Common myeloid progenitor, CD34-positive (primary cell): ENCODE measurements at regions not wholly inside any gene's neighbourhood (a gene's known extent, or its start where the extent isn't known, plus 50 kb on each side); places are given as distances from the start of the nearest gene placed in this dataset.

ENCODE experiments used
- CTCF ChIA-PET: fragments of 350-600 bp; sonication (Branson Sonifier 250); formaldehyde crosslinking; loops from one replicate; lab custom pipeline; 2021; ENCODE audit warnings: antibody characterized with exemption; lab: Charles Lee
- POLR2A ChIA-PET: fragments of 350-600 bp; sonication (Branson Sonifier 250); formaldehyde crosslinking; loops from one replicate; lab custom pipeline; 2021; ENCODE audit warnings: antibody characterized with exemption; lab: Charles Lee
- DNase-seq, 3 donors: peaks; one replicate each; pipeline versions ENCODE4 v3.0.0 to v3.0.0-alpha.2; 2013
- H3K27ac ChIP-seq, 2 experiments: 1 replicate in 1 of 2; 2 replicates in 1 of 2; pipeline ENCODE4 v1.7.0; 2013; ENCODE audit warnings: inconsistent platforms in 2 of 2, low read length in 2 of 2, mild to moderate bottlenecking in 2 of 2, low read depth in 1 of 2, moderate library complexity in 1 of 2; ENCODE audit not compliant: severe bottlenecking in 2 of 2, insufficient read depth in 1 of 2, poor library complexity in 1 of 2
- H3K27me3 ChIP-seq, 5 experiments: replicated peaks in 2 of 5; 1 replicate in 3 of 5; 2 replicates in 2 of 5; pipeline versions ENCODE4 v1.6.1 to v1.7.0; 2013; ENCODE audit warnings: low read length in 4 of 5, mild to moderate bottlenecking in 2 of 5, moderate library complexity in 2 of 5, inconsistent platforms in 1 of 5; ENCODE audit not compliant: insufficient read depth in 5 of 5, control insufficient read depth in 4 of 5
- H3K36me3 ChIP-seq, 4 experiments: 1 replicate in 2 of 4; 2 replicates in 2 of 4; pipeline versions ENCODE4 v1.6.1 to v1.7.0; 2013; ENCODE audit warnings: low read length in 3 of 4, control low read depth in 1 of 4, mild to moderate bottlenecking in 1 of 4; ENCODE audit not compliant: control insufficient read depth in 4 of 4, insufficient read depth in 4 of 4
- H3K4me1 ChIP-seq, 4 experiments: 1 replicate in 3 of 4; 2 replicates in 1 of 4; pipeline versions ENCODE4 v1.6.1 to v1.7.1; 2013; ENCODE audit warnings: low read length in 3 of 4, mild to moderate bottlenecking in 3 of 4, control low read depth in 1 of 4, inconsistent platforms in 1 of 4, moderate library complexity in 1 of 4; ENCODE audit not compliant: control insufficient read depth in 4 of 4, insufficient read depth in 4 of 4; ENCODE audit errors: control extremely low read depth in 1 of 4
- H3K4me3 ChIP-seq, 7 experiments: 1 replicate in 4 of 7; 2 replicates in 3 of 7; pipeline versions ENCODE4 v1.5.1 to v1.7.0; 2013; ENCODE audit warnings: mild to moderate bottlenecking in 7 of 7, low read length in 6 of 7, moderate library complexity in 6 of 7, inconsistent platforms in 2 of 7, low read depth in 2 of 7, control low read depth in 1 of 7; ENCODE audit not compliant: insufficient read depth in 4 of 7, control insufficient read depth in 1 of 7; ENCODE audit errors: extremely low read depth in 1 of 7
- H3K9me3 ChIP-seq, 5 experiments: 1 replicate in 4 of 5; 2 replicates in 1 of 5; pipeline versions ENCODE4 v1.6.1 to v1.7.1; 2013; ENCODE audit warnings: low read length in 4 of 5, mild to moderate bottlenecking in 2 of 5, inconsistent platforms in 1 of 5, low read depth in 1 of 5, moderate library complexity in 1 of 5; ENCODE audit not compliant: control insufficient read depth in 4 of 5, insufficient read depth in 2 of 5; ENCODE audit errors: control extremely low read depth in 1 of 5
- WGBS: methylation state at CpG from one replicate; pipeline ENCODE4 v1.1.5; 2013; ENCODE audit not compliant: insufficient coverage; 5-methylcytosine and 5-hydroxymethylcytosine counted together

DNA sequence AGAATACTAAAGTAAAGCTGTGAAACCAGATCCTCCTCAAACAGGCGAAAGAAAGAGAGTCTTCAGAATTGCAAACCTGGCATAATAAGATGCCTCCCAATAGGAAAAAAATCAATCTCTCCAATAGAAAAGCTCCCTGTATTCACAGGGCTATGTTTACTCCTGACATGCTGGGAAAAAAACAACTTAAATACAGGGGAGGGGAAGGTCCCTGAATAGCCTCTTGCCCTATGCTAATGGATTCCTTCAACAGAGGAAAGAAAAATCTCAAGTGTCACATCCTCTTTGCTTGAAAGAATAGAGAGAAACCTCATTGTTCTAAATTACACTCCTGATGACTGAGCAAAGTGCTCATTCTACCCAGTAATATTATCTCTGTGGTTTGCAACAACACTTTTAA is 1271.1 kb upstream of the PRR20A start:
- Histone ChIP-seq H3K9me3 (peaks cover 0 to 4% (median 2%) of the 10 kb centered on the region in 5 experiments), H3K36me3 (no peaks in the 10 kb centered on the region), H3K4me3 (no peak overlapping the region), H3K27me3 (no peaks in the 10 kb centered on the region), H3K4me1 (no peaks in the 10 kb centered on the region), H3K27ac (no peak overlapping the region)
- DNase-seq, result no peak
- POLR2A ChIA-PET, result no interaction called here
- CTCF ChIA-PET, result no interaction called here
- no CpG with 5 or more reads among the region's 1 CpG for WGBS

DNA sequence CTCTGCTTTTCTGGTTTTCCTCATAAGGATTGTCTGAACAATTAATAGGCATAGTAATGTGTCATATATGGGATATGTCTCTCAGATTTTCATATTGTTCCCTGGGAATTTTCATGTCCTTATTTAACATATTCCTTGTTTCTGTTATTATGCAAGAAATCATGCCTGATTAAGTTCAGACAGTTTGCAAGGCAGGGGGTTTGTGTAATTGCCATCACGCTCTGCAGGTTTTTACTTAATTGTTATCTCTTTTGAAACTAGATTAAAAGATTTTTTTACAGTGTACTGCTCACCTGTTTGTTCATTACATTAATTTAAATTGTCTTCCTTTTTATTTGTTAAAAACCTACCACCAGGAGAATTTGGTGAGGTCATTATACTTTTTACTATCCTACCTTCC is 1253.2 kb upstream of the PRR20A start:
- H3K9me3 ChIP-seq, result no peaks in the 10 kb centered on the region
- no CpG with 5 or more reads among the region's 1 CpG for WGBS
- ChIA-PET POLR2A (no interaction called here), CTCF (no interaction called here)
- H3K27me3 ChIP-seq, result no peaks in the 10 kb centered on the region
- no peak for DNase-seq
- H3K4me3 ChIP-seq, result no peak overlapping the region
- H3K27ac ChIP-seq, result no peak overlapping the region
- no peaks in the 10 kb centered on the region for H3K36me3 ChIP-seq
- H3K4me1 ChIP-seq, result no peaks in the 10 kb centered on the region

DNA sequence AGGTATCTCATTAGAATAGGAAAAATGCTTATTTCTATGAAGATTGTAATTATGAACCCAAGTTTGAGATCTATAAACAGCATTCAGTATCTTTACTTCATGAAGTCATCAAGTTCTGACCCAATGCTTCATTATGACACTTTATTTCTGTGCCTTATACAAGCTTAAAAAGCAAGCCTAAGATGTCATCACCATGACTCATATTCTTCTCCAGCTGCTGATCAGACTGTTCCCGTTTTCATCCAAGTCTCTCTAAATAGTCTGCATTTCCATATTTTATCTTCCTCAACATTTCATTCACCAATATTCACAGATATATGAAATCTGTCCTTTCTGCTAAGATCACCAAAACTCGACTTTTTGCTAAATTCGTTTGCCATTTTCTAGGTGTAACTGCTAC is 1247.2 kb upstream of the PRR20A start:
- no peak for DNase-seq
- no peaks in the 10 kb centered on the region for H3K4me1 ChIP-seq
- ChIA-PET CTCF (no interaction called here), POLR2A (no interaction called here)
- no peaks in the 10 kb centered on the region for H3K27me3 ChIP-seq
- no peak overlapping the region for H3K4me3 ChIP-seq
- no peak overlapping the region for H3K27ac ChIP-seq
- no peaks in the 10 kb centered on the region for H3K9me3 ChIP-seq
- WGBS, result 90% methylated on average over 3 of the region's 3 CpGs
- H3K36me3 ChIP-seq, result no peaks in the 10 kb centered on the region

DNA sequence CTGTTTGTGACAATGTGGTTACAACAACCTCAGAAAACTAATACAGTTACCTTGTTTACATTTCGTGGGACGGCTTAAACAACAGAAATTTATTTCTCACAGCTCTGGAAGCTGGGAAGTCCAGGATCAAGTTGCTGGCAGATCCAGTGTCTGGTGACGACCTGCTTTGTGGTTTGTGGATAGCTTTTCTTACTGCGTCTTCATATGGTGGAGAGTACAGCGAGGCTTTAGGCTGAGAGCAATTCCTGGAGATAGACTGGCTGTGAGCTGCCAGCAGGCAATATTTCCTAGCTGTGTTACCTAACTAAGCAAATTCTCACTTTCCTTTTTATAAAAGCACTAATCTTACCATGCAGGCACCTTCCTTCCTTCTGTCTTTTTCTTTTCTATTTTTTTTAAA is 1203.5 kb upstream of the PRR20A start:
- no peaks in the 10 kb centered on the region for H3K27me3 ChIP-seq
- no peaks in the 10 kb centered on the region for H3K36me3 ChIP-seq
- ChIA-PET CTCF (no interaction called here), POLR2A (no interaction called here)
- H3K27ac ChIP-seq, result no peak overlapping the region
- no peak overlapping the region for H3K4me3 ChIP-seq
- no peaks in the 10 kb centered on the region for H3K9me3 ChIP-seq
- no peaks in the 10 kb centered on the region for H3K4me1 ChIP-seq
- DNase-seq, result no peak
- WGBS, result 83% methylated on average over 2 of the region's 5 CpGs

DNA sequence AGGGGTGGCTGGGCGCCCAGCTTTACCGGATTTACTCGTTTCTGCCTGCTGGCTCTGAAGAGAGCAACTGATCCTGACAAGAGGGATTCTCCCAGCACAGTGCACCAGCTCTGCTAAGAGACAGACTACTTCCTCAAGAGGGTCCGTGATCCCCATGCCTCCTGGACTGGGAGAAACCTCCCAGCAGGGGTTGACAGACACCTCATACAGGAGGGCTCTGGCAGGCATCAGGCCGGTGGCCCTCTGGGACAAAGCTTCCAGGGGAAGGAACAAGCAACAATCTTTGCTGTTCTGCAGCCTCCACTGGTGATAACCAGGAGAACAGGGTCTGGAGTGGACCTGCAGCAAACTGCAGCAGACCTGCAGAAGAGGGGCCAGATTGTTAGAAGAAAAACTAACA is 1192.5 kb upstream of the PRR20A start:
- POLR2A ChIA-PET, result no interaction called here
- DNase-seq, result no peak
- WGBS, result 94% methylated on average over 4 of the region's 5 CpGs
- Histone ChIP-seq H3K4me3 (no peak overlapping the region), H3K4me1 (no peaks in the 10 kb centered on the region), H3K27me3 (no peaks in the 10 kb centered on the region), H3K27ac (no peak overlapping the region), H3K36me3 (no peaks in the 10 kb centered on the region), H3K9me3 (no peaks in the 10 kb centered on the region)
- CTCF ChIA-PET, result no interaction called here

DNA sequence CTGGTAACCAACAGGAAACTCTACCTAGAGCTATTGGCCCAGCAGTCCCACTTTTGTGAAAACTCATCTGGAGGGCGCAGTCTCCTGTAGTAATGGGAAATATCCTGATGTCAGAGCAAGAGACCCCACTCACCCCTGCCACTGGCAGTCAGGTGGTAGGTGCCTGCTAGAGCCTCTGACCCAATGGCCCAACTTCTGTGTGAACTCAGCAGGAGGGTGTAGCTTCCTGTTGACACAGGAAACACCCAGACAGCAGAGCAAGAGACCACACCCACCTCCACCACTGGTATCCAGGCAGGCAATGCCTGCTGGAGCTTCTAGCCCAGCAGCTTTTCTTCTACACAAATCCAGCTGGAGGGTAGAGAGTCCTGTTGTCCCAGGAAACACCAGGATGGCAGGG is 1176.8 kb upstream of the PRR20A start:
- WGBS, result no CpG with 5 or more reads among the region's 1 CpG

GRCh38 chr13:55967055-55967454 is 1173.7 kb upstream of the PRR20A start:
- CTCF ChIA-PET, result no interaction called here
- Histone ChIP-seq H3K36me3 (no peaks in the 10 kb centered on the region), H3K4me1 (no peaks in the 10 kb centered on the region), H3K9me3 (no peaks in the 10 kb centered on the region), H3K27me3 (no peaks in the 10 kb centered on the region), H3K4me3 (no peak overlapping the region), H3K27ac (no peak overlapping the region)
- WGBS, result no CpG with 5 or more reads among the region's 3 CpGs
- DNase-seq, result no peak
- POLR2A ChIA-PET, result no interaction called here

More for the DNA sequence above, 1176.8 kb upstream of the PRR20A start:
- DNase-seq, result no peak
- ChIA-PET CTCF (interaction anchor here (1.5 kb wide), 1 partner anchor 38 kb away, joined by 4 read pairs; no protein-coding TSS in a partner anchor), POLR2A (no interaction called here)
- no peaks in the 10 kb centered on the region for H3K27me3 ChIP-seq
- H3K36me3 ChIP-seq, result no peaks in the 10 kb centered on the region
- H3K4me1 ChIP-seq, result no peaks in the 10 kb centered on the region
- no peak overlapping the region for H3K27ac ChIP-seq
- H3K4me3 ChIP-seq, result no peak overlapping the region
- peaks cover 0 to 1% (median 0%) of the 10 kb centered on the region in 5 experiments for H3K9me3 ChIP-seq
